SK-N-SH treated with all-trans-retinoic acid at 6 μM for 48 hours (cell line): ENCODE measurements at regions not wholly inside any gene's neighbourhood (a gene's known extent, or its start where the extent isn't known, plus 50 kb on each side); places are given as distances from the start of the nearest gene placed in this dataset.

Source experiments
- CREB5 ChIP-seq: fragments of 250-450 bp; sonication (Bioruptor Pico); IDR thresholded peaks from 2 replicates; pipeline ENCODE4 v1.5.1; 2020; ENCODE audit warnings: low read depth, mild to moderate bottlenecking, moderate library complexity
- ESRRG ChIP-seq: fragments of 250-450 bp; sonication (Bioruptor Pico); IDR thresholded peaks from 2 replicates; pipeline ENCODE4 v1.6.1; 2021; ENCODE audit warnings: mild to moderate bottlenecking
- ZNF565 ChIP-seq: fragments of 450-650 bp; formaldehyde crosslinking; conservative IDR thresholded peaks from 2 replicates; pipeline ENCODE4 v1.5.0; 2020; ENCODE audit warnings: low read depth, mild to moderate bottlenecking, moderate library complexity
- ZNF70 ChIP-seq: fragments of 450-650 bp; formaldehyde crosslinking; IDR thresholded peaks from 2 replicates; pipeline ENCODE4 v1.5.0; 2020; ENCODE audit warnings: mild to moderate bottlenecking, moderate library complexity

DNA sequence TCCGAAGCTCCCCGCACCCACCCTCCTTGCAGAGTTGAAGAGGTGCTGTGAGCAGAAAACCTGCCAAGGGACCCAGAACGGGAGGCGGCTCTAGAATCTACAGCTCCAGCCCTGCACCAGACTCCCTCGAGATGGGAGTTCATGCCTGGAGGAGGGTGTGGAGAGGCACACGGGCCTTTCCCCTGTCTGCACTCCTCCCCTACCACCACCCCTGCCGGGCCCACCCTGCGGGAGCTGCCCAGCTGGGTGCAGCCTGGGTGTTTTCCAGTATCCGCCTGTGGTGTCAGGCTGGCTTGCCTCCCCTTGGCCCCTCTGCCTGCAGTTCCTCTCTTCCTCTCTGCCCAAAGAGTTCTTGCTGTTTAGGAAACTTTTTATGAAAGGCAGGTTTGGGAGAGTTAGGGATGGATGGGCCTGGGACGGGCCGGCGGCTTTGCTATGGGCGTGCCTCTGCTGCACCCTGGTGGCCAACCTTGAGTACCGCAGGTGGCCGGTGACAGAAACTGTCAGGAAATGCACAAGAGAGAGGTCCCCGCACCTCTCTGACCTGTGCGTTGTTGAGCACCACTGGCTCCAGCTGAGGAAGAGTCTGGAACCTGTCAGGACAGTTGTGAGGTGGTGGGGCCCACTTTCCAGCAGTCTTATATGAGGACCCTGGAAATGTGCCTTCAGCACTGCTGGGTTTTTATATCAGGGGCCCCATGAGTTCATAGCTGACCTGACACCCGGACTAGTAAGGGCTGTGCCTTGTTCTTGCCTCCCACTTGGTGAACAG lies 354.1 kb downstream of the SEC14L1 start:
- no peak for TF ChIP-seq ESRRG (CRISPR knock-in tag)
- no peak for TF ChIP-seq CREB5 (CRISPR knock-in tag)
- TF ChIP-seq ZNF70 (CRISPR knock-in tag), result no peak
- no peak for TF ChIP-seq ZNF565 (CRISPR knock-in tag)
